A673 (cell line): ENCODE measurements at regions not wholly inside any gene's neighbourhood (a gene's known extent, or its start where the extent isn't known, plus 50 kb on each side); places are given as distances from the start of the nearest gene placed in this dataset.

Experiments
- CTCF ChIP-seq: fragments of 300-800, 200-600 bp; sonication (generic); conservative IDR thresholded peaks from 2 replicates; pipeline ENCODE4 v1.5.1; 2017; ENCODE audit warnings: low read depth, mild to moderate bottlenecking, antibody characterized with exemption, low read length, moderate library complexity, mixed read lengths
- EZH2 ChIP-seq: fragments of 200-600 bp; sonication (generic); IDR thresholded peaks from 2 replicates; pipeline ENCODE4 v1.6.1; 2017; ENCODE audit warnings: borderline replicate concordance, low read depth, mild to moderate bottlenecking, mixed read lengths, antibody characterized with exemption, low read length; ENCODE audit not compliant: poor library complexity, severe bottlenecking

GRCh38 chr9:78150312-78150982 is 85.4 kb upstream of the CEP78 start:
- no peak for TF ChIP-seq EZH2
- TF ChIP-seq CTCF: no peak
